ENCODE measurements at regions not wholly inside any gene's neighbourhood (a gene's known extent, or its start where the extent isn't known, plus 50 kb on each side); places are given as distances from the start of the nearest gene placed in this dataset.

GRCh38 chr22:49270595-49271368, 556.9 kb downstream of the BRD1 start:
- TF ChIP-seq CTCF (conservative IDR thresholded peaks at IDR 0.05; ENCODE audit: low read length) = no peak
- no peak for TF ChIP-seq EZH2phosphoT487 (IDR thresholded peaks at IDR 0.05; ENCODE audit: borderline replicate concordance)
